Breast epithelium (tissue), 3 donors: ENCODE measurements at regions not wholly inside any gene's neighbourhood (a gene's known extent, or its start where the extent isn't known, plus 50 kb on each side); places are given as distances from the start of the nearest gene placed in this dataset.

ENCODE experiments used
- POLR2A ChIP-seq: fragments of 450-650 bp; IDR thresholded peaks from one replicate; pipeline ENCODE4 v1.6.1; 2016; ENCODE audit warnings: antibody characterized with exemption, mild to moderate bottlenecking, moderate library complexity
- TF ChIP-seq, protein P1 (sequence below), 3 donors: fragments of 450-650 bp; IDR thresholded peaks; one replicate each; pipeline ENCODE4 v1.5.1; 2016 to 2017; ENCODE audit warnings: antibody characterized with exemption in 3 of 3, mild to moderate bottlenecking in 3 of 3, moderate library complexity in 3 of 3

DNA sequence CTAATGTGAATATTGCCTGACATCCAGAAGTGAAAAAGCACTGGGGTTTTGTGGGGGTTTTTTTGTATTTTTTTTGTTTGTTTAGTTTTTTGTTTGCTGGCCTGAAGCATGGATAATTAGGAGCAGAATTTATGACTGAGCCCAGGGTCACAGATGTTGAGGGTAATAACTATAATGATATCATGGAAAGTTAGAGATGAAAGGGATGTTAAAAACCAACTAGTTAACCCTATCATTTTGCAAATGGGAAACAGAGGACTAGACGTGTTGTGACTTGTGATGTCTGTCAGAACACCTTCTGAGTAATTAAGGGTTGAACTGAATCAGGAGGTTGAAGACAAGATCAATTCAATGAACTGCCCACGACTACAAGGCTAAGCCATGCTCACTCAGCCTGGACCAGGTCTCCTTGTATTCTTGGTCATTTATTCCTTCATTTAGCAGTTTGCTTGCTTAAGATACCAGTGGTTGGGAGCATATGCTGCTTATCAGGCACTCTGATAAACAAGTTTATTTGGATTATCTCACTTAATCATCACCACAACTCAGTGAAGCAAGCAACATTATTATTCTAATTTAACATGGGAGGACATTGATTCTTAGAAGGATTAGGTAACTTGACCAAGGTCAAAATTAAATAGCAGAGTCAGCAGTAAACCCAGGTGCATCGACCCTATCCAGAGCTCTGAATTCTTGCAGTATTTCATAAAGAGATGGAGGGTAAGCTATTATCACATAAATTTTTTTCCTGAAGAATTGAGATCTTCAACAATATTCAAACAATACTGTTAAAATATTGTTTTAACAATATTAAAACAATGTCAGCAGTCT lies 75.7 kb upstream of the PIK3R1 start:
- TF ChIP-seq, protein P1, sequence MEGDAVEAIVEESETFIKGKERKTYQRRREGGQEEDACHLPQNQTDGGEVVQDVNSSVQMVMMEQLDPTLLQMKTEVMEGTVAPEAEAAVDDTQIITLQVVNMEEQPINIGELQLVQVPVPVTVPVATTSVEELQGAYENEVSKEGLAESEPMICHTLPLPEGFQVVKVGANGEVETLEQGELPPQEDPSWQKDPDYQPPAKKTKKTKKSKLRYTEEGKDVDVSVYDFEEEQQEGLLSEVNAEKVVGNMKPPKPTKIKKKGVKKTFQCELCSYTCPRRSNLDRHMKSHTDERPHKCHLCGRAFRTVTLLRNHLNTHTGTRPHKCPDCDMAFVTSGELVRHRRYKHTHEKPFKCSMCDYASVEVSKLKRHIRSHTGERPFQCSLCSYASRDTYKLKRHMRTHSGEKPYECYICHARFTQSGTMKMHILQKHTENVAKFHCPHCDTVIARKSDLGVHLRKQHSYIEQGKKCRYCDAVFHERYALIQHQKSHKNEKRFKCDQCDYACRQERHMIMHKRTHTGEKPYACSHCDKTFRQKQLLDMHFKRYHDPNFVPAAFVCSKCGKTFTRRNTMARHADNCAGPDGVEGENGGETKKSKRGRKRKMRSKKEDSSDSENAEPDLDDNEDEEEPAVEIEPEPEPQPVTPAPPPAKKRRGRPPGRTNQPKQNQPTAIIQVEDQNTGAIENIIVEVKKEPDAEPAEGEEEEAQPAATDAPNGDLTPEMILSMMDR (IDR thresholded peaks at IDR 0.05): no peak
- no peak for TF ChIP-seq POLR2A
